Endothelial cell of umbilical vein (primary cell): ENCODE measurements at regions not wholly inside any gene's neighbourhood (a gene's known extent, or its start where the extent isn't known, plus 50 kb on each side); places are given as distances from the start of the nearest gene placed in this dataset.

Experiments used
- BruUV-seq: library from RNA; stranded (reverse); fragments of 400-500 nt; replicated peaks from 2 replicates; lab custom pipeline; 2021; lab: Mats Ljungman, UMichigan
- CTCF ChIA-PET: fragments of 300-600, 350-600 bp; sonication (Branson Sonifier 250); formaldehyde crosslinking; loops from one replicate; lab custom pipeline; 2021; ENCODE audit warnings: antibody characterized with exemption, inconsistent platforms; lab: Charles Lee
- POLR2A ChIA-PET: fragments of 300-600, 350-600 bp; sonication (Branson Sonifier 250); formaldehyde crosslinking; loops from one replicate; lab custom pipeline; 2021; ENCODE audit warnings: antibody characterized with exemption, inconsistent platforms; lab: Charles Lee
- DNase-seq: peaks from one replicate; pipeline ENCODE4 v3.0.0-alpha.2; 2011; ENCODE audit warnings: low read depth, low spot score
- FAIRE-seq: peaks from 2 replicates; lab custom pipeline; 2011; peaks lifted over from hg19 to GRCh38; lab: Jason Lieb, UNC
- H2AFZ ChIP-seq: 2 replicates; pipeline ENCODE4 v1.6.0; 2012; ENCODE audit warnings: low read depth, low read length, control low read depth, inconsistent platforms
- H3K27ac ChIP-seq: 2 replicates; pipeline ENCODE4 v1.5.1; 2011; ENCODE audit warnings: low read depth, mild to moderate bottlenecking, control low read depth, low read length, moderate library complexity; ENCODE audit not compliant: insufficient read depth
- H3K27me3 ChIP-seq, 2 experiments: 2 replicates each; pipeline versions ENCODE4 v1.6.0 to v1.6.1; 2011; ENCODE audit warnings: low read length in 2 of 2, mixed read lengths in 1 of 2; ENCODE audit not compliant: control insufficient read depth in 2 of 2, insufficient read depth in 2 of 2
- H3K36me3 ChIP-seq, 2 experiments: 2 replicates in 1 of 2; 3 replicates in 1 of 2; pipeline ENCODE4 v1.5.1; 2011; ENCODE audit warnings: low read length in 2 of 2, mild to moderate bottlenecking in 1 of 2, moderate library complexity in 1 of 2; ENCODE audit not compliant: control insufficient read depth in 2 of 2, insufficient read depth in 2 of 2; ENCODE audit errors: extremely low read depth in 1 of 2
- H3K4me1 ChIP-seq: 3 replicates; pipeline ENCODE4 v1.5.1; 2011; ENCODE audit warnings: mild to moderate bottlenecking, low read length; ENCODE audit not compliant: control insufficient read depth, insufficient read depth; ENCODE audit errors: extremely low read depth
- H3K4me2 ChIP-seq: 2 replicates; pipeline ENCODE4 v1.6.1; 2011; ENCODE audit warnings: low read length, control low read depth, mixed read lengths; ENCODE audit not compliant: insufficient read depth
- H3K4me3 ChIP-seq, 3 experiments: fragments of 200-600 bp in 1 of 3; sonication (generic), shearing (Covaris generic) in 1 of 3; replicated peaks in 1 of 3; 2 replicates each; pipeline ENCODE4 v1.5.1; 2011 to 2016; ENCODE audit warnings: control low read depth in 3 of 3, low read length in 3 of 3, mild to moderate bottlenecking in 2 of 3, inconsistent platforms in 1 of 3, low read depth in 1 of 3, moderate library complexity in 1 of 3; ENCODE audit not compliant: insufficient read depth in 1 of 3
- H3K79me2 ChIP-seq: 2 replicates; pipeline ENCODE4 v1.6.0; 2012; ENCODE audit warnings: low read length, inconsistent platforms; ENCODE audit not compliant: control insufficient read depth, insufficient read depth
- H3K9ac ChIP-seq: replicated peaks from 2 replicates; pipeline ENCODE3; 2011; ENCODE audit warnings: low read length, control low read depth; ENCODE audit not compliant: insufficient read depth; ENCODE audit errors: extremely low read depth
- H3K9me1 ChIP-seq: replicated peaks from 3 replicates; pipeline ENCODE4 v1.6.0; 2011; ENCODE audit warnings: mild to moderate bottlenecking, low read length; ENCODE audit not compliant: control insufficient read depth, insufficient read depth; ENCODE audit errors: extremely low read depth
- H3K9me3 ChIP-seq: replicated peaks from 2 replicates; pipeline ENCODE4 v1.5.1; 2012; ENCODE audit warnings: low read length, inconsistent platforms; ENCODE audit not compliant: control insufficient read depth, insufficient read depth
- H4K20me1 ChIP-seq: replicated peaks from 2 replicates; pipeline ENCODE3; 2011; ENCODE audit warnings: mild to moderate bottlenecking, low read length; ENCODE audit not compliant: control insufficient read depth, insufficient read depth; ENCODE audit errors: extremely low read depth
- EZH2 ChIP-seq: IDR thresholded peaks from 2 replicates; pipeline ENCODE4 v1.6.1; 2012; ENCODE audit warnings: borderline replicate concordance, low read depth, mild to moderate bottlenecking, moderate library complexity, low read length, inconsistent platforms; ENCODE audit not compliant: severe bottlenecking
- FOS ChIP-seq: IDR thresholded peaks from 2 replicates; pipeline ENCODE4 v1.6.1; 2011; ENCODE audit warnings: mild to moderate bottlenecking, low read length, moderate library complexity, borderline replicate concordance; ENCODE audit not compliant: insufficient read depth
- GATA2 ChIP-seq: IDR thresholded peaks from 2 replicates; pipeline ENCODE4 v1.7.0; 2011; ENCODE audit warnings: low read depth, mild to moderate bottlenecking, moderate library complexity, mixed read lengths, low read length; ENCODE audit not compliant: insufficient read length, insufficient read depth
- JUN ChIP-seq: IDR thresholded peaks from 2 replicates; pipeline ENCODE4 v1.6.1; 2011; ENCODE audit warnings: borderline replicate concordance, low read depth; ENCODE audit not compliant: insufficient read length, insufficient read depth
- MAX ChIP-seq: IDR thresholded peaks from 2 replicates; pipeline ENCODE4 v1.6.1; 2011; ENCODE audit not compliant: insufficient read depth, insufficient read length
- MYC ChIP-seq: IDR thresholded peaks from one replicate; pipeline ENCODE4 v1.6.1; 2011; ENCODE audit warnings: mild to moderate bottlenecking, low read depth, low read length
- POLR2A ChIP-seq: IDR thresholded peaks from 2 replicates; pipeline ENCODE4 v1.6.1; 2012; ENCODE audit warnings: low read depth, mild to moderate bottlenecking, control low read depth, low read length
- POLR2AphosphoS5 ChIP-seq: IDR thresholded peaks from 2 replicates; pipeline ENCODE4 v1.6.1; 2012; ENCODE audit warnings: low read depth, mild to moderate bottlenecking, control low read depth, low read length, moderate library complexity; ENCODE audit not compliant: insufficient read depth
- dilution Hi-C: fragments of 300-500 bp; cut with MboI; formaldehyde crosslinking; loops from one replicate; pipeline ENCODE4 v1.15.0; 2019; ENCODE audit warnings: low sequenced_read_pairs; ENCODE audit not compliant: extremely low pct_ligation_motif_present
- intact Hi-C: fragments of 100-400 bp; cut with micrococcal nuclease; formaldehyde crosslinking; loops from one replicate; pipeline ENCODE4 v1.10.0; 2022
- TF ChIP-seq, protein P1 (sequence below), 2 donors: IDR thresholded peaks; 1 replicate in 1 of 2; 2 replicates in 1 of 2; pipeline ENCODE4 v1.5.1; 2011; ENCODE audit warnings: low read length in 2 of 2, mild to moderate bottlenecking in 2 of 2, moderate library complexity in 2 of 2, control low read depth in 1 of 2, inconsistent platforms in 1 of 2, low read depth in 1 of 2; ENCODE audit not compliant: insufficient read depth in 1 of 2; ENCODE audit errors: extremely low read depth in 1 of 2

GRCh38 chr7:142428094-142428493, 170.2 kb upstream of the PRSS58 start:
- Histone ChIP-seq H3K4me1 (no peaks in the 10 kb centered on the region), H2AFZ (no peak overlapping the region), H3K4me2 (no peak overlapping the region), H3K9me1 (no peaks in the 10 kb centered on the region), H3K79me2 (no peaks in the 10 kb centered on the region), H3K36me3 (no peaks in the 10 kb centered on the region), H3K9me3 (no peaks in the 10 kb centered on the region), H3K4me3 (no peak overlapping the region), H3K27me3 (peaks cover 10% of the 10 kb centered on the region in 2 experiments), H4K20me1 (no peaks in the 10 kb centered on the region), H3K9ac (no peak overlapping the region), H3K27ac (no peak overlapping the region)
- BruUV-seq, result no TSS peak
- ChIA-PET CTCF (no interaction called here), POLR2A (no interaction called here)
- dilution Hi-C loops, result no loop called here
- no peak for DNase-seq
- intact Hi-C loops, result no loop called here
- FAIRE-seq, result no peak
- no peak for TF ChIP-seq MAX
- TF ChIP-seq JUN, result no peak
- TF ChIP-seq MYC, result no peak
- TF ChIP-seq EZH2, result no peak
- TF ChIP-seq FOS, result no peak
- TF ChIP-seq, protein P1, sequence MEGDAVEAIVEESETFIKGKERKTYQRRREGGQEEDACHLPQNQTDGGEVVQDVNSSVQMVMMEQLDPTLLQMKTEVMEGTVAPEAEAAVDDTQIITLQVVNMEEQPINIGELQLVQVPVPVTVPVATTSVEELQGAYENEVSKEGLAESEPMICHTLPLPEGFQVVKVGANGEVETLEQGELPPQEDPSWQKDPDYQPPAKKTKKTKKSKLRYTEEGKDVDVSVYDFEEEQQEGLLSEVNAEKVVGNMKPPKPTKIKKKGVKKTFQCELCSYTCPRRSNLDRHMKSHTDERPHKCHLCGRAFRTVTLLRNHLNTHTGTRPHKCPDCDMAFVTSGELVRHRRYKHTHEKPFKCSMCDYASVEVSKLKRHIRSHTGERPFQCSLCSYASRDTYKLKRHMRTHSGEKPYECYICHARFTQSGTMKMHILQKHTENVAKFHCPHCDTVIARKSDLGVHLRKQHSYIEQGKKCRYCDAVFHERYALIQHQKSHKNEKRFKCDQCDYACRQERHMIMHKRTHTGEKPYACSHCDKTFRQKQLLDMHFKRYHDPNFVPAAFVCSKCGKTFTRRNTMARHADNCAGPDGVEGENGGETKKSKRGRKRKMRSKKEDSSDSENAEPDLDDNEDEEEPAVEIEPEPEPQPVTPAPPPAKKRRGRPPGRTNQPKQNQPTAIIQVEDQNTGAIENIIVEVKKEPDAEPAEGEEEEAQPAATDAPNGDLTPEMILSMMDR (IDR thresholded peaks at IDR 0.05; ENCODE audit: extremely low read depth in 1 of 2, insufficient read depth in 1 of 2, low read depth in 1 of 2, low read length in 2 of 2), result no peak
- TF ChIP-seq GATA2, result no peak
- TF ChIP-seq POLR2A, result no peak
- no peak for TF ChIP-seq POLR2AphosphoS5
